Mucosa of stomach (tissue), 1 donor: ENCODE measurements at regions not wholly inside any gene's neighbourhood (a gene's known extent, or its start where the extent isn't known, plus 50 kb on each side); places are given as distances from the start of the nearest gene placed in this dataset.

Experiments
- H3K27me3 ChIP-seq: one replicate; pipeline ENCODE4 v1.7.0; 2013; ENCODE audit warnings: mild to moderate bottlenecking, low read length; ENCODE audit not compliant: control insufficient read depth, insufficient read depth
- H3K36me3 ChIP-seq: one replicate; pipeline ENCODE4 v1.7.0; 2013; ENCODE audit warnings: low read length; ENCODE audit not compliant: control insufficient read depth, insufficient read depth
- H3K4me1 ChIP-seq: one replicate; pipeline ENCODE4 v1.7.0; 2013; ENCODE audit warnings: mild to moderate bottlenecking, low read length; ENCODE audit not compliant: control insufficient read depth, insufficient read depth
- H3K4me3 ChIP-seq: one replicate; pipeline ENCODE4 v1.7.0; 2013; ENCODE audit warnings: low read length
- H3K9ac ChIP-seq: one replicate; pipeline ENCODE4 v1.7.0; 2013; ENCODE audit warnings: mild to moderate bottlenecking, low read length, moderate library complexity
- H3K9me3 ChIP-seq: one replicate; pipeline ENCODE4 v1.7.0; 2013; ENCODE audit warnings: mild to moderate bottlenecking, low read length, moderate library complexity; ENCODE audit not compliant: control insufficient read depth
- donor health status: Pancreatic carcinoma.

DNA sequence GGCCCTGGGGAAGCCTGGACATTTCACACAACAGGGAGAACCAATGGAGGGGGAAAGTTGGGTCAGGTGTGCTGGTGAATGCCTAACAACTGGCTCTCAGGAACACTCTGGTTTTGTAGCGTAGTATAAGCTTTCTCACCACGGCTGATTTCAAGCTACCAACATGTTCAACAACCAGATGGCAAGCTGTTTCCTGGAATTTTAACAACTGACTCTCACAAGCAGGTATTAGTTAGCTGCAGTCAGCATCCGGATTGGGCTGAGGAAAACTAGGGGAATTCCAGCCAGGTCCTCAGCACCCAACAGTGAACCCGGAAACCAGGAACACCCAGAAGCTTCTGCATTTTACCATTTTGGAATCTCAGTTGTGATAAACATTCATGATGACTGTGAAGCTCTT, 162.3 kb upstream of the CAMK1G start:
- H3K9ac ChIP-seq, result no peak overlapping the region
- H3K27me3 ChIP-seq, result no peaks in the 10 kb centered on the region
- H3K9me3 ChIP-seq, result no peaks in the 10 kb centered on the region
- H3K4me1 ChIP-seq, result no peaks in the 10 kb centered on the region
- no peaks in the 10 kb centered on the region for H3K36me3 ChIP-seq
- no peak overlapping the region for H3K4me3 ChIP-seq

DNA sequence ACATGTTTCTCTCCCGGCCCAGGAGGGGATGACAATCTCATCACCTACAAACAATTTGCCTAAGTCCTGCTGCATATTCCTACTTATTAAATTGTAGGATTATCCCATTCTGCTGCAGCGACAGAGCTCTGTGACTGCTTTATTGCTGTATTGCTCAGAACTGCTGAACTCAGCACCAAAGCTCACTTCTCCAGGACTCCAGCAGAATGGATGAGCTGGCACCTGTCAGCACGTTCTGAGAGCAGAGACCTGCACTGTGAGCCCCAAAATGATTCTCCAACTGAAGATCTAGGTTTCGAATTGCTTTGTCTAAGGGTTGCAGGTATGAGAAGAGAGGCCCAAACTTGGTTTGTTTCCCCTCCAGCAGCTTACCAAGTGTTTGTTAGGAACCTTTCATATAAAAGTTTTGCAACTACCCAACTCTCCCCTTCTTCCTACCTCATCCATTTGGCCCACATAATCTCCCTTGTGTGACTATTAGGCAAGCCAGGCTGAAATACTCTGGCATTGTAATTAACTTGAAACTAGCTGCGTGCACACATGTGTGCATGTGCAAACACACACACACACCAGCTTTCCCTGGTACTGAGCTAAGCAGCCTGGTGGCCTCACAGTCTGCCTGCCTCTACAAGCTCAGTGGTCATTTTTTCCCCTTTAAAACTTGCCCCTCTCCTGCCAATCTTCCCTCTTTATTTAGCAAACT, 161.4 kb upstream of the CAMK1G start:
- H3K4me3 ChIP-seq, result no peak overlapping the region
- H3K27me3 ChIP-seq, result no peaks in the 10 kb centered on the region
- no peaks in the 10 kb centered on the region for H3K9me3 ChIP-seq
- no peaks in the 10 kb centered on the region for H3K4me1 ChIP-seq
- no peaks in the 10 kb centered on the region for H3K36me3 ChIP-seq
- no peak overlapping the region for H3K9ac ChIP-seq

DNA sequence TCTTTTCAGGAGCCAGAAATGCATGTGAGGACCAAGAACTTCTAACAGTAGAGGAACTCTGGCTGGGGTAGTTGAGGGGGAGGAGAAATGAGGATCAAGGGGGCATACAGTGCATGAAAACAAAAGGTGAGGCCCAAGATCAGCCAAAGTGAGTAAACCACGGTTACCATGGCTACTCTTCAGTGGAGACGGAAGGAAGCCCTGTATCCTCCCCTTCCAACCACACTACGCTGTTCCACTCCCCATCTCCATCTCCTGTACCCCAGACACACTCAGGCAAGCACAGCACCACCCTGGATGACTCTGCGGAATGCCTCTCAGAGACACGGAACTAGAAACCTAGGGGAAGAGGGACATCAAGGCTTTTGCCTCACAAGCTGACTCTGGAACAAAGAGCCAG, 157.6 kb upstream of the CAMK1G start:
- no peak overlapping the region for H3K9ac ChIP-seq
- no peaks in the 10 kb centered on the region for H3K36me3 ChIP-seq
- H3K9me3 ChIP-seq, result no peaks in the 10 kb centered on the region
- H3K4me3 ChIP-seq, result no peak overlapping the region
- peaks cover 4% of the 10 kb centered on the region for H3K27me3 ChIP-seq
- no peaks in the 10 kb centered on the region for H3K4me1 ChIP-seq

DNA sequence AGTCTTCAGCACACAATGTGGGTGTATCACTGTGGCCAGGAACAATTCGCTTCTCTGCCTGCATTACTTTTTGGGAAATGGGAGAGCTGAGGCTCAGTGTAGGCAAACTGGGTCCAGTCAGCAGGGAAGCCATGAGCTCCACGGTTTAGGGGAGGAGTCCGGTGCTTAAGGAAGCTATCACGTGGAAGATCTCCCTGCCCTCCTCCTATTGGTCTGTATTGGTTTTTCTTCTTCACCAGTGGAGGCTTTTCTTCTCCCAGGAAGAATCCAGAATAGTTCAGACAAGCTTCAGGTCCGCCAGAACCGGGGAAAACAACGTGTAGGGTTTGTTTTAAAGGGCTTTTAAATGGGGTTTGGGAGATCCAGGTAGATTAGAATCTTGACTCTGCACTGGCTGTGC, 156.2 kb upstream of the CAMK1G start:
- H3K36me3 ChIP-seq, result no peaks in the 10 kb centered on the region
- H3K27me3 ChIP-seq, result peaks cover 4% of the 10 kb centered on the region
- no peak overlapping the region for H3K9ac ChIP-seq
- H3K4me3 ChIP-seq, result no peak overlapping the region
- H3K4me1 ChIP-seq, result no peaks in the 10 kb centered on the region
- no peaks in the 10 kb centered on the region for H3K9me3 ChIP-seq

DNA sequence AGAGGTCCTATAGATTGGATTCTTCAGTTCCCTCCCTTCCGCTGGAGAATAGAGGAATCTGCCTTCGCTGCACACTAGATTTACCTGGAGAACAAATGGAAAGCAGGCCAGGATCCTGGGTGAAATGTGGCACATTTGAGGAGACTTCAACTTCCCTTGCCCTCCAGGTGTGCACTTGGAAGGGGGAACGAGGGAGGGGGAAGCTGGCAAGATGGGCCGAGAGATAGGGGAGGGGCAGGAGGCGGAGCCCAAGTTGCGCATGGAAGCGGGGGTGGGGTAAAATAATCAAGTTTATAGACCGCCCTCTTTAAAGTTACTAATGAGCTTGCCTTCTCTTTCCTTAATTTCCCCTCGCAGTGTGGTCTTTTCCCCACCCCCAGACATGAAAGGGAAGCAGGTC, 155.7 kb upstream of the CAMK1G start:
- Histone ChIP-seq H3K9me3 (no peaks in the 10 kb centered on the region), H3K27me3 (peaks cover 4% of the 10 kb centered on the region), H3K4me1 (no peaks in the 10 kb centered on the region), H3K4me3 (no peak overlapping the region), H3K9ac (no peak overlapping the region), H3K36me3 (no peaks in the 10 kb centered on the region)

DNA sequence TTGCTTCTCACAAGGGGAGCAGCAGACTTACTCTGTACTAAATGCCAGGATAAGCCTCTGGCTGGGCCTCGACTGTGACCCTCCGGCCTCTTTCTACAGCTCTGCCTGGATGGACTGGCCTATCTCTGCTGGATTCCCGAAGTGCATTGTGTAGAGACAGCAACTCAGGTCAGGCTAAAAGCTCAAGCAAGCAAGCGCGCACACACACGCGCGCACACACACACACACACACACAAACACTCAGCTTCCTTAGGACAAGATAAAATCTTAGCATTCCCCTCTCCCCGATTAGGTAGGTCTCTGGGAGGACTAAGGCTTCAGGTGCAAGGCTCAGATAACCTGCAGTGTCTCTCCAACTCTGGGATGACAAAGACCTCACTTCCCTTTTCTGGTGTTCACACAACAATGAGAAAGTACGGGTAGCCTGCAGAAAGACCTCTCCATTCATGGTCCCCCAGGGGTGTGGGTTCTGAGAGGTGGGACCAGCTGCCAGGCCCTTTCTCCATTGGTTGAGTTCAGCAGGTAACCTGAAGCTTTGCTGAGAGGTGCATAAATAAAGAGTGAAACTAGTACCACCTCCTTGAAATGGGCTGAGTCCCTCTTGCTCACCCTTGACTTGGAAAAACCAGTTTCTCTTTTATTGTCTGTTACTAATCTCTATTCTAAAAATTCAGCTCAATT, 155.1 kb upstream of the CAMK1G start:
- no peaks in the 10 kb centered on the region for H3K4me1 ChIP-seq
- no peak overlapping the region for H3K4me3 ChIP-seq
- H3K27me3 ChIP-seq, result peaks cover 4% of the 10 kb centered on the region
- H3K9me3 ChIP-seq, result no peaks in the 10 kb centered on the region
- H3K9ac ChIP-seq, result no peak overlapping the region
- no peaks in the 10 kb centered on the region for H3K36me3 ChIP-seq

DNA sequence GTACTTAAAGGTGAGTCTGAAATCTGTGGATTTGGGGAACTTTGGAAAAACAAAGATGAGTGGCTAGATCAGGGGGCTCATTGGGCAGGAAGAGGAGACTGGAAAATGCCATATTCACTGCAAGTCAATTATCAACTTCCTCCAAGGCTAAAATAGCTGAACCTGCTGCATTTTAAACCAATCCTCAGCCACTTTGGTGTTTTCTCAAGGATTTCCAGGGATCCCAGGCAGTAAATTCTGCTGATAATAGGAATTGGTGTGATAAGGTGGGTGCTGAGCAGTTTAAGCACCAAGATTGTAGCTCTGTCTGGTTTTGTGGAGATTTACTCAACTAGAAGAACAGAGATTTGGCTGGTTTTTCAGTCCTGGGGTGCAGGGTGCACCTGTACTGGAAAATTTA, 153.9 kb upstream of the CAMK1G start:
- no peak overlapping the region for H3K4me3 ChIP-seq
- H3K4me1 ChIP-seq, result no peaks in the 10 kb centered on the region
- H3K9me3 ChIP-seq, result no peaks in the 10 kb centered on the region
- H3K36me3 ChIP-seq, result no peaks in the 10 kb centered on the region
- H3K9ac ChIP-seq, result no peak overlapping the region
- H3K27me3 ChIP-seq, result peaks cover 4% of the 10 kb centered on the region

DNA sequence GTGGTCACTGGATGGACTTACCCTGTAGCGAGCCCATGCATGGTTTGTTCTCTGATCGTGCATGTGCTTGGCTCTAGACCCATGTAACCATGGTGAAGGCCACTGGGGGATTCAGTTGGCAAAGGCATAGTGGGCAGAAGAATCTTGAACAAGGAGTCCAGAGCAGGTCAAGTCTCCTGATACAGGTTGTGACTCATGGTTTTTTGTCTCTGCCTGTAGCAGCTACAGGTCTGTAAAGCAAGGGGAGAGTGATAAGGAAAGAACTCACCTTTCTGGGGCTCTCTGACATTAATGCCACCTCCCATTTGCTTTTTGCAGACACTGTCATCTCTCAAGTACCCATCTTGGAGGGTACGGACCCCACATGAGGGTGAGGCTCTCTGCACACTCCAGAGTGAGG, 153.4 kb upstream of the CAMK1G start:
- no peak overlapping the region for H3K4me3 ChIP-seq

DNA sequence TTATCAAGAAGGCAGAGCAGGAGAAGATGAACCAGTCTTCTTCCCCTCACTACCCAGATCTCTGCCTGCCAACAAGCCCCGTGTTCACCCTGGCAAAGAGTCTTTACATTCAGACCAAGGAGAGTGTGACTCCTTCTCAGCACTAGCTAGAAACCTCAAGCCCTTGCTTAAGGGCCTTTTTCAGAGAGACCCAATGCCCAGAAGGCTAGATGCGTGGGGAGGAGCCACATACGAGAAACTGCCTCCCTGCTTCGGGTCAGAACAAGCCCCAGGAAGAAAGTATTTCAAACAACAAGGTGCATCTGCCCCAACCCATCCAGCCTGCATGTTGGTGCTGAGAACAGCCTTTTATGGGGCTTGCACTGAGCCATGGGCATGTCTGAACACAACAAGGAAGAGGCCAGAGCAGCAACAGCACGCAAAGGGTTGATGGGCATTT, 152.7 kb upstream of the CAMK1G start:
- no peaks in the 10 kb centered on the region for H3K4me1 ChIP-seq
- H3K36me3 ChIP-seq, result no peaks in the 10 kb centered on the region
- no peaks in the 10 kb centered on the region for H3K9me3 ChIP-seq
- no peak overlapping the region for H3K9ac ChIP-seq
- H3K4me3 ChIP-seq, result no peak overlapping the region
- H3K27me3 ChIP-seq, result peaks cover 4% of the 10 kb centered on the region

More for the DNA sequence above, 153.4 kb upstream of the CAMK1G start:
- Histone ChIP-seq H3K9me3 (no peaks in the 10 kb centered on the region), H3K36me3 (no peaks in the 10 kb centered on the region), H3K4me1 (no peaks in the 10 kb centered on the region), H3K9ac (no peak overlapping the region), H3K27me3 (peaks cover 4% of the 10 kb centered on the region)

DNA sequence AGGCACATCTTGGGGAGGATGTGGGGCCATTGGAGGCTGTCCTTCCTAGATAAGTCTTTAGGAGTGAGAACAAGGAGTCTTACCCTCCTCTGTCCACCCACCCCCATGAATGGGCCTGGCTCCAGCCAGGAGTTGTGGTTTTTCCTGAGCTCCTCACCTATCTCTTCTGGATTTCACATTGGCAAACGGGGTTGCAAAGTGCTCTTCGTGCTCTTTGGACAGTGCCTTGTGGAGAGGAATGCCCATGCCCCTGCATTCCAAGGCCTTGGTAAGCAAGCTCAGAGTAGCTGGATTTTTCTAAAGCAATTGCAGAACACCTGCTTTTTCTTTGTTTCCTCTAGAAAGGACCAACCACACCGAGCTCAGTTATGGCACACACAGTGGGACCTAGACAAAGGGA, 152.1 kb upstream of the CAMK1G start:
- Histone ChIP-seq H3K27me3 (peaks cover 4% of the 10 kb centered on the region), H3K4me3 (no peak overlapping the region), H3K4me1 (no peaks in the 10 kb centered on the region), H3K9ac (no peak overlapping the region), H3K9me3 (no peaks in the 10 kb centered on the region), H3K36me3 (no peaks in the 10 kb centered on the region)

DNA sequence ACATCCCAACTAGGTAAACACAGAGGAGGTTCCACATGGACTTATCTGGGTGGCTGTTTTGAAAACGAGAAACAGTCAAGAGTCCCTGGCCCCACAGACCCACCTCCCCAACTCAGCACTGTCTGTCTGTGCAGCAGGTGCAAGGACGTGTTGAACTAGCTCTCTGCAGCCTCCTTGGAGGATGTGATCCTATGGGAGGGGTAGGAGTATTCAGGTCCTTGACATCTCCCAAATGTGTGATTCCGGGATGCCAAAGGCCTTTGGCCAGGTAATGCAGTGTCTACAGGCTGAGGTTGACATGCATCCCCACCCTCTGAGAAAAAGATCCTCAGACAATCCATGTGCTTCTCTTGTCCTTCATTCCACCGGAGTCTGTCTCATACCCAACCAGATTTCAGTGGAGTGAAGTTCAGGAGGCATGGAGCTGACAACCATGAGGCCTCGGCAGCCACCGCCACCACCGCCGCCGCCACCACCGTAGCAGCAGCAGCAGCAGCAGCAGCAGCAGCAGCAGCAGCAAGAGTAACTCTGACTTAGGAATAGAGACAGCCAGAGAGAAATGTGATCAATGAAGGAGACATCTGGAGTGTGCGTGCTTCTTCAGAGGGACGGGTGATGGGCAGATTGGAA, 151.6 kb upstream of the CAMK1G start:
- Histone ChIP-seq H3K9ac (no peak overlapping the region), H3K4me3 (no peak overlapping the region), H3K27me3 (peaks cover 4% of the 10 kb centered on the region), H3K9me3 (no peaks in the 10 kb centered on the region), H3K4me1 (no peaks in the 10 kb centered on the region), H3K36me3 (no peaks in the 10 kb centered on the region)

DNA sequence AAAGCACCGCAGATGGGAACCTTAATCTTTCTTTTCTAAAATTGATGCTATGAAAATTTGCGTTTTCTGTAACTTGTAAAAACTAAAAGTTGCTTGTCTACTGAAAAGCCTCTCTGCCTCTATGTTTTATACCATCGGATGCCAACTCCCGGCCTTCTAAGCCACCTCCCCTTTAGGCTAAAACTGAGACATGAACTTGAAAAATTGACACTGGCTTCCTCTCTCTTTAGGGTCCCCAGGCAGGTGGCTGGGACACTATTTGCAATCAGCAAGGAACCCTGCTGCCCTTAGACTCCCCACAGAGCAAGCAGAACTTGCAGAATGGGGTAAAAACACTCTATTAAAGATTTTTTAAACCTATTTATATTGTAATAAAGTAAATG, 151.1 kb upstream of the CAMK1G start:
- Histone ChIP-seq H3K27me3 (peaks cover 4% of the 10 kb centered on the region), H3K4me3 (no peak overlapping the region), H3K9ac (no peak overlapping the region), H3K9me3 (no peaks in the 10 kb centered on the region), H3K36me3 (no peaks in the 10 kb centered on the region), H3K4me1 (no peaks in the 10 kb centered on the region)
